ENCODE measurements at regions not wholly inside any gene's neighbourhood (a gene's known extent, or its start where the extent isn't known, plus 50 kb on each side); places are given as distances from the start of the nearest gene placed in this dataset.

DNA sequence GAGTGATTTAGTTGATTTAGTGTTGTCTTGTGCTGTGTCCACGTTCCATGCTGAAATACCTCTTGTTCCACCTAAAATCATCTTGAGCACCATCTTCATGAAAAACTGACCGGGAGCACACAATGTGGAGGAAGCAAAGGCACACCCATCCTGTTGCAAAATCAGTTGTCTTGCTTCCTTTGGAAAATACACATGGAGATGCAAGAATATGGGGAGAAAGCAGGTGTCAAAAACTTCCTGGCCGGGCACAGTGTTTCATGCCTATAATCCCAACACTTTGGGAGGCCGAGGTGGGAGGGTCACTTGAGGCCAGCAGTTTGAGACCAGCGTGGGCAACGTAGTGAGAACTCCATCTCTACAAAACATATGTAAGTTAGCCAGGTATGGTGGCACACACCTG lies 151.1 kb downstream of the C11orf91 start:
- no peak for TF ChIP-seq POLR2A (IDR thresholded peaks at IDR 0.05)
- no peak for TF ChIP-seq CTCF (IDR thresholded peaks at IDR 0.05)

All from heart left ventricle (tissue), 13 donors.